ENCODE measurements at regions not wholly inside any gene's neighbourhood (a gene's known extent, or its start where the extent isn't known, plus 50 kb on each side); places are given as distances from the start of the nearest gene placed in this dataset.

DNA sequence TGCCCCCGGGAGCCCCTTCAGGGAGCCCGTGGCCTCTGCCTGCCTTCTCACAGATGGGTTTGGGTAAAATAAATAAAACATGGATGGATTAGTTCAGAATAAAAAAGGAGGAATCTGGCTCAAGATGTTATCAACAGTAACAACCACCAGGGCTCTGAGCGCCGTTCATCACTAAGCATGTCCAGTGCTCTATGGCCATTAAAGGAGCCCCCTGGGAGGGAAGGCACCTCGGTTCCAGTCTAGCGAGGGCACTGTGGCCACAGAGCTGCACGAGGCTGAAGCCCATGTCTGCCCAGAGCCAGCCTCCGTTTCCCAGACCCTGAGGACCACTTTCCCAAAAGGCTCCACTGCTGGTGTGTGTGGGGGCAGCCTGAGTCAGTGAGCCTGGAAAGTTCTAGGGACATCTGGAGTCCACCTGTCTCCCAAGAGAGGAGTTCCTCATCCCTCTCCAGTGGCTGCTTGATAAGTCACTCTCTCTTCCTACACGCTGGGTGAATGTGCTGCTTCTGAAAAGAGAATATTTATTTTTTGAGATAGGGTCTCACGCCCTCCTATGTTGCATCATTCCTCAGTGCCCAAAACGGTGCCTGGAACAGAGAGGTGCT lies 614.6 kb downstream of the TBC1D22A start:
- TF ChIP-seq, protein P1, sequence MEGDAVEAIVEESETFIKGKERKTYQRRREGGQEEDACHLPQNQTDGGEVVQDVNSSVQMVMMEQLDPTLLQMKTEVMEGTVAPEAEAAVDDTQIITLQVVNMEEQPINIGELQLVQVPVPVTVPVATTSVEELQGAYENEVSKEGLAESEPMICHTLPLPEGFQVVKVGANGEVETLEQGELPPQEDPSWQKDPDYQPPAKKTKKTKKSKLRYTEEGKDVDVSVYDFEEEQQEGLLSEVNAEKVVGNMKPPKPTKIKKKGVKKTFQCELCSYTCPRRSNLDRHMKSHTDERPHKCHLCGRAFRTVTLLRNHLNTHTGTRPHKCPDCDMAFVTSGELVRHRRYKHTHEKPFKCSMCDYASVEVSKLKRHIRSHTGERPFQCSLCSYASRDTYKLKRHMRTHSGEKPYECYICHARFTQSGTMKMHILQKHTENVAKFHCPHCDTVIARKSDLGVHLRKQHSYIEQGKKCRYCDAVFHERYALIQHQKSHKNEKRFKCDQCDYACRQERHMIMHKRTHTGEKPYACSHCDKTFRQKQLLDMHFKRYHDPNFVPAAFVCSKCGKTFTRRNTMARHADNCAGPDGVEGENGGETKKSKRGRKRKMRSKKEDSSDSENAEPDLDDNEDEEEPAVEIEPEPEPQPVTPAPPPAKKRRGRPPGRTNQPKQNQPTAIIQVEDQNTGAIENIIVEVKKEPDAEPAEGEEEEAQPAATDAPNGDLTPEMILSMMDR (IDR thresholded peaks at IDR 0.05): no peak
- no peak for TF ChIP-seq POLR2A (IDR thresholded peaks at IDR 0.05)

Data from adrenal gland (tissue), 5 donors.